ENCODE measurements at regions not wholly inside any gene's neighbourhood (a gene's known extent, or its start where the extent isn't known, plus 50 kb on each side); places are given as distances from the start of the nearest gene placed in this dataset.

DNA sequence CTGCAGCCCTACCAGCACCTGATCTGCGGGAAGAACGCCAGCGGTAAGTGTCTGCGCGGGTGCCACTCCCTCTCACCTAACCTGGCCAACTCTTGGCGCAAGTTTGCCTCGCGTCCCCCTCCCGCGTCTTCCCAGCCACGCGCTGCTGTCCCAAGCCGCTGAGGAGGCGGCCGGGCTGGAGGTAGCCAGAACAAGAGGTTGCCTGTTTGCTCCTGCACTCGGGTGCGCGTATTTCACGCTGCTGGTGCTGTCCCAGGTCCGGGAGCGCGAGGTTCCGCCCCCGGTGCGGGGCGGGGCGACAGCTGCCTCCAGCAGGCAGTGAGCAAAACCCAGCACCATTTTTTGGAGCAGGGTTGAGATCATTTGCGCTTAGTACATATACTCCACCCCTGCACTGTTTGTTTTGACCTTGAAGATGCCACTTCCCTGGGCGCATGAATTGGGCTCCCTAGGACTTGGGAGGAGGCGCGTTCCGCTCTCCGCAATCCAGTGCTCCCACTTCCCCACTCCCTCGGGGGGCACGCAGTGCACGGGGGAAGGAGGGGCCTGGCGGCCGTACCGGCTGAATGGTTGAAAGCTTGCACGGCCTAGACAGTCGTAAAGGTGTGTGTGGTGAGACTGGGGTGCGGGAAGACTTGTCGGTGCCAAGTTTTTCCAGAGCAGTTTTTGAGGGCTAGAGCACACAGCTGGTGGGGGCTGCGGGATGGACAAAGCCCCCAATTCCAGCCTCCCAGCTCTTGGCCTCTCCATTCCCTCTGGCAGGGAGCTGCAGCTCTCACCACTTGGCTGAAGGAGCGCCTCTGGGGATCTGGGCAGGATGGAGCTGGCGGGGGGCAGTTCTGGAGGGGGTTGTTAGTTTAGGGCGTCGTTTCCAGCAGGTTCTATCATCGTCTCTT lies 226.9 kb upstream of the CRY1 start:
- peak overlapping the region; percentile 80 for H3K4me3 ChIP-seq (ENCODE audit: low read length, poor library complexity, severe bottlenecking)
- no peaks in the 10 kb centered on the region for H3K27me3 ChIP-seq (ENCODE audit: insufficient read depth, low read length, poor library complexity, severe bottlenecking)
- H3K4me1 ChIP-seq (ENCODE audit: insufficient read depth, low read length, poor library complexity, severe bottlenecking): peaks cover 44% of the 10 kb centered on the region
- TF ChIP-seq EZH2phosphoT487 (IDR thresholded peaks at IDR 0.05; ENCODE audit: borderline replicate concordance): no peak
- TF ChIP-seq, protein P1, sequence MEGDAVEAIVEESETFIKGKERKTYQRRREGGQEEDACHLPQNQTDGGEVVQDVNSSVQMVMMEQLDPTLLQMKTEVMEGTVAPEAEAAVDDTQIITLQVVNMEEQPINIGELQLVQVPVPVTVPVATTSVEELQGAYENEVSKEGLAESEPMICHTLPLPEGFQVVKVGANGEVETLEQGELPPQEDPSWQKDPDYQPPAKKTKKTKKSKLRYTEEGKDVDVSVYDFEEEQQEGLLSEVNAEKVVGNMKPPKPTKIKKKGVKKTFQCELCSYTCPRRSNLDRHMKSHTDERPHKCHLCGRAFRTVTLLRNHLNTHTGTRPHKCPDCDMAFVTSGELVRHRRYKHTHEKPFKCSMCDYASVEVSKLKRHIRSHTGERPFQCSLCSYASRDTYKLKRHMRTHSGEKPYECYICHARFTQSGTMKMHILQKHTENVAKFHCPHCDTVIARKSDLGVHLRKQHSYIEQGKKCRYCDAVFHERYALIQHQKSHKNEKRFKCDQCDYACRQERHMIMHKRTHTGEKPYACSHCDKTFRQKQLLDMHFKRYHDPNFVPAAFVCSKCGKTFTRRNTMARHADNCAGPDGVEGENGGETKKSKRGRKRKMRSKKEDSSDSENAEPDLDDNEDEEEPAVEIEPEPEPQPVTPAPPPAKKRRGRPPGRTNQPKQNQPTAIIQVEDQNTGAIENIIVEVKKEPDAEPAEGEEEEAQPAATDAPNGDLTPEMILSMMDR (conservative IDR thresholded peaks at IDR 0.05; ENCODE audit: low read length): no peak
- no peaks in the 10 kb centered on the region for H3F3A ChIP-seq (ENCODE audit: low read depth)
- H4K20me1 ChIP-seq (ENCODE audit: insufficient read depth, low read length, poor library complexity, severe bottlenecking): no peaks in the 10 kb centered on the region
- H3K9me2 ChIP-seq (replicated peaks; ENCODE audit: low read depth, low read length): no peaks in the 10 kb centered on the region
- H3K4me2 ChIP-seq (ENCODE audit: low read depth, low read length, poor library complexity, severe bottlenecking): peak overlapping the region; percentile 97
- peak overlapping the region; percentile 82 for H2AFZ ChIP-seq (ENCODE audit: low read length)
- no peaks in the 10 kb centered on the region for H3K9me3 ChIP-seq (ENCODE audit: insufficient read depth, low read depth, low read length)
- H3K36me3 ChIP-seq (ENCODE audit: insufficient read depth, low read length): no peaks in the 10 kb centered on the region
- H3K9ac ChIP-seq (ENCODE audit: low read depth, low read length, poor library complexity, severe bottlenecking): peak overlapping the region; percentile 80
- H3K79me2 ChIP-seq (ENCODE audit: insufficient read depth, low read length): peaks cover 36% of the 10 kb centered on the region

DNA sequence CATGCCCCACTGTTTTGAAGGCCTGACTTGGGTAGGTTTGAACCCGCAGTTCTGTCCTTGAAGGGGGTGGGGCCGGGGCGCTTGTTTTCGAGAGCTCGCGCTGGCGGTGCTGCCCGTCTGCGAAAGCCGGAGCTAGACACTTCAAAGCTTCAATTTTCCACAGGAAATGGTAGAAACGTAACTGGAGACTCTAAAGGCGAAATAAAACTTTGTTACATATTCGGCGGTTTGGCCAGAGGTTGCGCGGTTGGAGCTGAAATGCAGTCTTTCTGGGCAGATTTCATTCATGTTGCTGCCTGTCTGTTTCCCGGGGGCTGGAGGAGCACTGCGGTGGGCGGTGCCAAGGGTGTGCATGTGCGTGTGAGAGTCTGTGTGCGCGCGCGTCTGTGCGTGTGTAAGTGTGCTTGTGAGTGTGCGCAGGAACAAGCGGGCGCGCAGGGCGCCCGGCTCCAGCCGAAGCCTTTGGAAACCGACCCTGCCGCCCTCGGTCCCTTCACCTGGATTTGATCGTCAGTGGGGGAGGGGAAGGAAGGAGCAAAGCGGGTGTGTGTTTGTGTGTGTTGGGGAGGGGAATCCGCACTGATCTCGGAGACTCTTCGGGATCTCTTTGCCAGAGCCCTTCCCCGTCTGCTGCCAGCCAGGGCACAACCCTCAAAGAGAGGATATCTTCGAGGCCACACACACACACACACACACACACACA lies 227.7 kb upstream of the CRY1 start:
- H3K9ac ChIP-seq (ENCODE audit: low read depth, low read length, poor library complexity, severe bottlenecking): peak overlapping the region; percentile 80
- no peaks in the 10 kb centered on the region for H3F3A ChIP-seq (ENCODE audit: low read depth)
- peaks cover 44% of the 10 kb centered on the region for H3K4me1 ChIP-seq (ENCODE audit: insufficient read depth, low read length, poor library complexity, severe bottlenecking)
- no peaks in the 10 kb centered on the region for H3K27me3 ChIP-seq (ENCODE audit: insufficient read depth, low read length, poor library complexity, severe bottlenecking)
- H2AFZ ChIP-seq (ENCODE audit: low read length): peak overlapping the region; percentile 82
- peaks cover 36% of the 10 kb centered on the region for H3K79me2 ChIP-seq (ENCODE audit: insufficient read depth, low read length)
- H3K9me3 ChIP-seq (ENCODE audit: insufficient read depth, low read depth, low read length): no peaks in the 10 kb centered on the region
- TF ChIP-seq, protein P1 (conservative IDR thresholded peaks at IDR 0.05; ENCODE audit: low read length): no peak
- no peak for TF ChIP-seq EZH2phosphoT487 (IDR thresholded peaks at IDR 0.05; ENCODE audit: borderline replicate concordance)
- peak overlapping the region; percentile 97 for H3K4me2 ChIP-seq (ENCODE audit: low read depth, low read length, poor library complexity, severe bottlenecking)
- peak overlapping the region; percentile 80 for H3K4me3 ChIP-seq (ENCODE audit: low read length, poor library complexity, severe bottlenecking)
- H3K9me2 ChIP-seq (replicated peaks; ENCODE audit: low read depth, low read length): no peaks in the 10 kb centered on the region
- no peaks in the 10 kb centered on the region for H4K20me1 ChIP-seq (ENCODE audit: insufficient read depth, low read length, poor library complexity, severe bottlenecking)
- H3K36me3 ChIP-seq (ENCODE audit: insufficient read depth, low read length): no peaks in the 10 kb centered on the region

DNA sequence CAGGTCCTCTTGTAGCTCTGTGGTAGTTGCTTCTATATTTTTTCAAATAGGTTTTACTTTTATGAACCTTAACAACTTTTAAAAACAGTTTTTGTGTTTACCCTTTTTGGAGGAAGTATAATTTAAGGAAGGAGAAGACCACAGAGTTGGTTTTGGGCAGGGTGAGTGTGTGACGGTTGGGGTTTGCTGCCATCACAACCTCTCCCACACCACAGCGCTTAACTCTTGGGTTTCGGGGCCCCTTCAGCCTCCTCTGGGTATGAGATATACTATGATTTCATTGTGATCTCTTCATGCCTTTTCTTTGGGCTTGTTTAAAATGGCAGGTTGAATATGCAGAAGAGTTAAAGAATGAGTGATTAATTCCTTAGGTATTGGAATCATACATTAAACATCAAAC lies 228.7 kb upstream of the CRY1 start:
- peaks cover 42% of the 10 kb centered on the region for H3K79me2 ChIP-seq (ENCODE audit: insufficient read depth, low read length)
- H3K4me2 ChIP-seq (ENCODE audit: low read depth, low read length, poor library complexity, severe bottlenecking): peak overlapping the region; percentile 97
- peak overlapping the region; percentile 80 for H3K4me3 ChIP-seq (ENCODE audit: low read length, poor library complexity, severe bottlenecking)

More for the DNA sequence above, 228.7 kb upstream of the CRY1 start:
- Histone ChIP-seq H3K9me2 (replicated peaks; ENCODE audit: low read depth, low read length) (no peaks in the 10 kb centered on the region), H3K4me1 (ENCODE audit: insufficient read depth, low read length, poor library complexity, severe bottlenecking) (peaks cover 50% of the 10 kb centered on the region), H3K9ac (ENCODE audit: low read depth, low read length, poor library complexity, severe bottlenecking) (peak overlapping the region; percentile 80), H2AFZ (ENCODE audit: low read length) (no peak overlapping the region), H3F3A (ENCODE audit: low read depth) (no peaks in the 10 kb centered on the region), H3K9me3 (ENCODE audit: insufficient read depth, low read depth, low read length) (no peaks in the 10 kb centered on the region), H4K20me1 (ENCODE audit: insufficient read depth, low read length, poor library complexity, severe bottlenecking) (no peaks in the 10 kb centered on the region), H3K27me3 (ENCODE audit: insufficient read depth, low read length, poor library complexity, severe bottlenecking) (no peaks in the 10 kb centered on the region), H3K36me3 (ENCODE audit: insufficient read depth, low read length) (no peaks in the 10 kb centered on the region)
- TF ChIP-seq EZH2phosphoT487 (IDR thresholded peaks at IDR 0.05; ENCODE audit: borderline replicate concordance): no peak
- TF ChIP-seq, protein P1 (conservative IDR thresholded peaks at IDR 0.05; ENCODE audit: low read length): no peak
